ENCODE measurements at regions not wholly inside any gene's neighbourhood (a gene's known extent, or its start where the extent isn't known, plus 50 kb on each side); places are given as distances from the start of the nearest gene placed in this dataset.
"Not testable (repeated sequence)": the region's sequence is repeated elsewhere in the genome, so short reads cannot be mapped to it uniquely, and the experiment has no call there.

DNA sequence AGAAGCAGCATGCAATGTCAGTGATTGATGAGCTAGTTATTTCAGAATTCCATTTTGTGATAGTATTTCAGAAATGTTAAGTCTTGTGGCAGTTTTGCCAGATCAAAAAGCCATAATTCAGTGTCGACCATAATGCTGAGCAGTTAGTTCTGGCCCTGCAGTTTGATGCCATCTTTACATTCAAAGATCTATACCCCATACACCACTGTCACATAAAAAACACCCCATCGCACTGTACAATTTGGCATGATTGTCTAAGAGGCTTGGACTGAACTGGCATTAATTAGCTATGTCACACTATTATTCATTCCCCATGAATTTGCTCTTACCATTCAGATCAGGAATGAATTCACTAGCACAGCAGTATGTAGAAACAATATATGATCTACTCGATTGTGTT lies 127.7 kb upstream of the EPHA3 start:
- no peak for DNase-seq

DNA sequence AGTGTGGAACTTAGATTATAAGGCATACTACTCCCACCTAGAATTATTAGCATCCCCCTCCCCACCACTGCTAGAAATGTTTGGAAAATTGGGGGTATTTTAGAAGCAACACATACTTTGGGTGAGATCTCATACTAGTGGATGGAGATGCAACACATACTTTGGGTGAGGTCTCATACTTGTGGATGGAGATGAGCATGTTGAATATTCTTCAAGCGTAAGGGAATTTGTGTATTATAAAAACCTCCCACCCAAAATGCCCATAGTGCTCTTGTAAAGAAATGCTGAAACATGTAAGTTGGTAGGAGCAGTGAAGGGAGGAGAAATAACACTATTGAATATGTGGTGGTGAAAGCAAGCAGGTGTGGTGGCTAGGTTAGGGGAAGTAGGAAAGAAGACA lies 124.0 kb upstream of the EPHA3 start:
- no peak for DNase-seq

DNA sequence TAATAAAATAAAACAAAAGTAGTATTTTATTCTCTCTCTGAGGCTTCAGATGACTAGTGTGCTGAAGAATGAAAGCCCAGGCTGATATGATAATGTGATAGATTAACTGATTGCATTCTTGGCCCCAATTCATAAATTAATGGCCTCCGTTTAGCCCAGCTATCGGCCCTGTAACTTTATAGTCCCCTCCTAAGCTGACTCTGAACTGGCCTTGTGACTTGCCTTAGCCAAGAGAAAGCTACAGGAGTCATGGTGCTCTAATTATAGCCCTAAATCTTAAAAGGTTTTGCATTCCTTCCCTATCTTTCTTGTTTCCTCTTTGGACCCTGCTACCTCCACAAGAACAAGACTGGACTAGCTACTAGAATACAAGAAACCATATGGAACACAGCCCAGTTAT lies 123.2 kb upstream of the EPHA3 start:
- no peak for DNase-seq

GRCh38 chr3:88984832-88985231 lies 122.6 kb upstream of the EPHA3 start:
- no peak for DNase-seq

GRCh38 chr3:88985491-88985890 lies 121.9 kb upstream of the EPHA3 start:
- no peak for DNase-seq

- DNase-seq = no peak
These were observed 120.6 kb upstream of the EPHA3 start for GRCh38 chr3:88986834-88987233.

GRCh38 chr3:88987776-88988175 lies 119.6 kb upstream of the EPHA3 start:
- no peak for DNase-seq

DNA sequence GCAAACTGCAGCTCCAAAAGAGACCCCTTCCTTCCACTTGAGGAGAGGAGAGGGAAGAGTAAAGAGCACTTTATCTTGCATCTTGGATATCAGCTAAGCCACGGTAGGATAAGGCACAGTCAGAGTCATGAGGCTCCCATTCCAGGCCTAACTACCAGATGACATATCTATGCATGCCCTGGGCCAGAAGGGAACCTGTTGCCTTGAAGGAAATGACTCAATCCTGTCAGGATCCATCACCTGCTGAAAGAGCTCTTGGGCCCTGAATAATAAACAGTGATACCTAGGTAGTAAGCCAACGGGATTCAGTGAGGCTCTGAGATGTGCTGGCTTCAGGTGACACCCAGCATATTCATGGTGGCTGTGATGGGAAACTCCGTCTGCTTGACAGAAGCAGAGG lies 118.5 kb upstream of the EPHA3 start:
- DNase-seq = no peak

- no peak for DNase-seq
These were observed 115.9 kb upstream of the EPHA3 start for GRCh38 chr3:88991496-88991895.

- no peak for DNase-seq
These were observed 110.7 kb upstream of the EPHA3 start for GRCh38 chr3:88996691-88997090.

GRCh38 chr3:88997260-88997659 lies 110.2 kb upstream of the EPHA3 start:
- DNase-seq = no peak

DNA sequence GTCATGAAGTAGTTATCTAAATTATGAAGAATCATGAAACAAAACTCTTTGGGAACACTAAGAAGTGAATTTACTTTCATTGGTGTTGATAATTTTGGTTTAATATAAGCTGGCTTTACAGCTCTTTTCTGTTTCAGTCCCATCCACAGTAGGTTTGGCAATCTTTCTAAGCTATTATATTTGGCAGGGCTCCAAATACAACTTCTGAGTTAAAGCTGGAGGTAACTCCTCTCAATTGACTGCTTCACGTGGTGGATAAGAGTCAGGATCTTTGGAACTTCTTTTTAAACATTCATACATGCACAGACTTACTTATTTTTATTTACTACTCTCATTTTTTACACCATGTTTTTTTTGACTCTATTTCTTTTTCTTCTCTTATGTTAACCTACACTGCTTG lies 106.5 kb upstream of the EPHA3 start:
- no peak for DNase-seq

DNA sequence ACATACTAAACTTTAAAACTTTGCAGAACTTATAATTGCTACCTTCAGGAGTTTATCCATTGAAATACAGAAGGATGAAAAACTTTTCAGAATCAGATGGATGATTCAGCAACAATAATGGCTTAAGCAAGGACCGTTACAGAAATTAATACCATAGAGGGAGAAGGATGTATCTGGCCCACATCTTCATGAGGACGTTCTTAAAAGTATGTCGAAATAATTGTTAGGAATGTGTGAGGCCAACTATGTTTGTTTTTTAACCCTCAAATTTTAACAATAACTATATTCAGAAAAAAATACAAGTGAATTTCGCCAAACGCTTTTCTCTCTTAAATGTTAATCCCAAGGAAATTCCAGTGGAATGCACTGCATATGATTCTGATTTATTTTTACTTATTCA lies 105.2 kb upstream of the EPHA3 start:
- DNase-seq = no peak

GRCh38 chr3:89013536-89013935 lies 93.9 kb upstream of the EPHA3 start:
- no peak for DNase-seq

DNA sequence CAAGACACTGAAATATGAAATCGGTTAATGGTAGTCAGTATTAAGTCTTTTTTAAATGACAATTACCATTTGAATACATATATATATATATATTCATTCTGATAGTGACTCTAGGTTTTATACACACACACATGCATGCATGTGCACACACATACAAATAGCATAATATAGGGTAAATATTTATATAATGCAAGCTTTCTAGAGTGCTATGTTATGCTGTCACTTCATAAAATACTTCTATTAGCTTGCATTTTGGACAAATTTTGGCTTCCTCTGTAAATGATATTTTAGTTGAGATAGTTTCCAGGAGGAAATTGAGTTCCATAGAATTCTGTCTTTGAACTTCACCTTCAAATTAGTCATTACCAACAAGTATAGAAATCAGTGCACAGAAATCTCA lies 89.9 kb upstream of the EPHA3 start:
- no peak for DNase-seq

- DNase-seq = no peak
These were observed 82.2 kb upstream of the EPHA3 start for GRCh38 chr3:89025185-89025584.

- DNase-seq = no peak
These were observed 74.9 kb upstream of the EPHA3 start for GRCh38 chr3:89032346-89033013.

GRCh38 chr3:89034723-89035122 lies 72.7 kb upstream of the EPHA3 start:
- DNase-seq = not testable (repeated sequence)

DNA sequence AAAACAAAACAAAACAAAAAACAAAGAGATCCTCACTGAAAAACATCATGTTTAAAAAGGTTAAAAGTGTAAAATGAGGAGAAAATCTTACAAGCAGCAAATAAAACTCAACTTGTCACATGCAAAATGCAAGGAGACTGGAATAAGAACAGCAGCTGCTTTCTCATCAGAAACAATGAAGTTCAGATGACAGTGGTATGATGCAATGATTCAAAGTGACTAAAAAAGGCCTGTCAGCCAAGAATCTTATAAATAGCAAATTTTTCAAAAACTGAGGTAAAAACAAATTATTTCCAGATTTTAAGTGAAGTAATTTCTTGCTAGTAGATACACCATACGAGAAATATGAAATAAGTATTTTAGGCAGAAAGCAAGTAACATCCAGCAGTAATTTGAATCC lies 68.6 kb upstream of the EPHA3 start:
- DNase-seq = no peak

DNA sequence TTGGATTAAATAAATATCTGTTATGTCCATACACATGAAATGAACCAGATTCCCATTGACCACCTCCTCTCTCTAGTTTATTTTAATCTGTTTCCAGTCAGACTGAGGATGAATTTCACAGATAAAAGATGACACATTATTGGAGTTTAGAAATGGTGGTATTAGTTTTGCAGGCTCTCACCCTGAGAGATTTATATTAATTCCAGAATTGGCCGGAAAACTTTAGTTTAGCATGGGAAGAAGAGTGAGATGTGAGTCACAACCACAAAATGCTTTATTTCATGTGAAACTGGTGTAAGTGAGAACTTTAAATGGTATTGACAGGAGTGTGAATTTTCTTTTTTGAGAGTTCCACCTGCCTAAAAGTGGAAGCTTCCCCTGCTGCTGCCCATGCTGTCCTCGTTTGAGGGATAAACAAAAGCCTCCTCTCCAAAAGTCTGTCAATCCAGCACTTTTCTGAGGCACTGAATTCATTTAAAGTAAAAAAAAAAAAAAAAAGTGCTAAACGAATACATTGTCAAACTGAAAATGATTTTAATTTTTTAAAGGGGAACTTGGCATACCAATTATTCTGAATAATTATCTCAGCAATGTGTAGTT lies 65.1 kb upstream of the EPHA3 start:
- DNase-seq = no peak

GRCh38 chr3:89043406-89043932 lies 64.0 kb upstream of the EPHA3 start:
- DNase-seq = no peak

DNA sequence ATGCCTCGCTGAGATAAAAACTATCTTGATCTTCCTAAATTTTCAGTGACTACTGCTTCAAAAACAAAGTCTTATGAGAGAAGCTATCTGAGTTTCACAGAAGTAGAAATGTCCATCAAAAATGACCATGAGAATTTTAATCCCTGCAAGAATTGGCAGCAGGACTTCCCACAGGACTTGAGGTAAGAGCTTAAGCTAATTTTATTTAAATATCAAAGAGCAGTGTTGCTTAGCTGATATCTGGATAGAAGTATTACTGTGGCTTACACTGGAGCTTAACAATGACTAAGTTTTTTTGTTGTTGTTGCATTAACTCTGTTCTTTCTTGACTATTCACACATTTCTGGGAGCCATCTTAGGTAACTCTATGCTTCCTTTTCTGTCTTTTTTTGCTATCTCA lies 60.8 kb upstream of the EPHA3 start:
- DNase-seq = no peak

- no peak for DNase-seq
These were observed 58.3 kb upstream of the EPHA3 start for GRCh38 chr3:89049119-89049518.

DNA sequence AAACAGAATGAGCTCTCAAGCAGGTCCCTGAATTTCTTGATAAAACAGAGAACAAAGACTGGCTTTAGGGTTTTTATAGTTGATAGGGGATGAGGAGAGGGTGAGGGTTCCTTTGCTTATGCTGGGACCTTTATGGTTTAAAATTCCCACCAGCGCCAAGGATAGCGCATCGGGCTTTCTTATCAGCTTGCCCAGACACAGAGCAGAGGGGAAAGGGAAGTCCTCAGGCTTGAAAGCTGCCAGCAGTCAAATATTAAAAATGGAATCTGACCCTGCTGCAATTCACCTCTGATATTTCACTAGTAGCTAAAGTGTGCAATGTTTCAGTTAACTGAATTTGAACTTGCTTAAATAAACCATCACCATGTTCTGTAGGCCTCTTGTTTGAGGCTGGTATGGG lies 55.0 kb upstream of the EPHA3 start:
- no peak for DNase-seq

GRCh38 chr3:89057398-89057797 lies 50.0 kb upstream of the EPHA3 start:
- DNase-seq = no peak
